DND-41 (cell line): ENCODE measurements at regions not wholly inside any gene's neighbourhood (a gene's known extent, or its start where the extent isn't known, plus 50 kb on each side); places are given as distances from the start of the nearest gene placed in this dataset.

Experiments used
- CTCF ChIP-seq: IDR thresholded peaks from 2 replicates; pipeline ENCODE4 v1.5.1; 2012; ENCODE audit warnings: borderline replicate concordance, low read length, moderate library complexity, mild to moderate bottlenecking; ENCODE audit not compliant: poor library complexity, severe bottlenecking; ENCODE audit errors: extremely low read depth
- EZH2 ChIP-seq: IDR thresholded peaks from 3 replicates; pipeline ENCODE4 v1.6.1; 2012; ENCODE audit warnings: borderline replicate concordance, low read depth, mild to moderate bottlenecking, moderate library complexity, low read length, inconsistent platforms; ENCODE audit not compliant: severe bottlenecking

- TF ChIP-seq CTCF (no peak), EZH2 (no peak)
Measured at GRCh38 chr4:77348815-77349214, 191.8 kb downstream of the CCNG2 start.
